ENCODE measurements at regions not wholly inside any gene's neighbourhood (a gene's known extent, or its start where the extent isn't known, plus 50 kb on each side); places are given as distances from the start of the nearest gene placed in this dataset.
"Not testable (repeated sequence)": the region's sequence is repeated elsewhere in the genome, so short reads cannot be mapped to it uniquely, and the experiment has no call there.

GRCh38 chr1:73273886-73274285 lies 924.1 kb downstream of the LRRIQ3 start:
- H3K4me1 ChIP-seq (replicated peaks in 1 of 2), result no peaks in the 10 kb centered on the region
- H3K9me3 ChIP-seq (replicated peaks in 1 of 3), result no peaks in the 10 kb centered on the region
- H3K36me3 ChIP-seq (replicated peaks in 1 of 2), result no peaks in the 10 kb centered on the region
- no peak overlapping the region for H3K4me3 ChIP-seq
- no peak for DNase-seq
- no peak for TF ChIP-seq POLR2A (IDR thresholded peaks at IDR 0.05)
- no peak for TF ChIP-seq CTCF (IDR thresholded peaks at IDR 0.05)
- WGBS, 4 donors, result 72 to 89% (median 77%) methylated on average over 2 of the region's 2 CpGs
- H3K27ac ChIP-seq, result no peak overlapping the region
- intact Hi-C loops (cut with DNase I), result no loop called here
- H3K27me3 ChIP-seq, result no peaks in the 10 kb centered on the region

- H3K9me3 ChIP-seq (replicated peaks in 1 of 3); H3K27ac ChIP-seq; H3K27me3 ChIP-seq; H3K4me3 ChIP-seq; DNase-seq; H3K36me3 ChIP-seq (replicated peaks in 1 of 2); intact Hi-C loops (cut with DNase I); H3K4me1 ChIP-seq (replicated peaks in 1 of 2): not testable (repeated sequence)
Measured at GRCh38 chr1:73245196-73245595, 952.8 kb downstream of the LRRIQ3 start.

- H3K27ac ChIP-seq, result no peak overlapping the region
- no peak for DNase-seq
- intact Hi-C loops (cut with DNase I), result no loop called here
- no peaks in the 10 kb centered on the region for H3K9me3 ChIP-seq (replicated peaks in 1 of 3)
- no peaks in the 10 kb centered on the region for H3K36me3 ChIP-seq (replicated peaks in 1 of 2)
- no peak for TF ChIP-seq CTCF (IDR thresholded peaks at IDR 0.05)
- TF ChIP-seq POLR2A (IDR thresholded peaks at IDR 0.05), result no peak
- H3K4me3 ChIP-seq, result no peak overlapping the region
- WGBS, 4 donors, result 33 to 47% (median 42%) methylated on average over 2 of the region's 2 CpGs
- no peaks in the 10 kb centered on the region for H3K4me1 ChIP-seq (replicated peaks in 1 of 2)
- H3K27me3 ChIP-seq, result no peaks in the 10 kb centered on the region
Measured at GRCh38 chr1:73218995-73219546, 936.7 kb upstream of the NEGR1 start.

GRCh38 chr1:73205294-73205973 lies 923.1 kb upstream of the NEGR1 start:
- Histone ChIP-seq H3K9me3 (replicated peaks in 1 of 3) (no peaks in the 10 kb centered on the region), H3K4me1 (replicated peaks in 1 of 2) (no peaks in the 10 kb centered on the region), H3K27me3 (no peaks in the 10 kb centered on the region), H3K4me3 (no peak overlapping the region), H3K36me3 (replicated peaks in 1 of 2) (no peaks in the 10 kb centered on the region), H3K27ac (no peak overlapping the region)
- WGBS, 4 donors, result 54 to 62% (median 59%) methylated on average over 3 to 5 of the region's 5 CpGs
- TF ChIP-seq CTCF (IDR thresholded peaks at IDR 0.05) (no peak), POLR2A (IDR thresholded peaks at IDR 0.05) (no peak)
- no peak for DNase-seq
- intact Hi-C loops (cut with DNase I), result no loop called here

- Histone ChIP-seq H3K27me3 (no peaks in the 10 kb centered on the region), H3K4me3 (no peak overlapping the region), H3K9me3 (replicated peaks in 1 of 3) (no peaks in the 10 kb centered on the region), H3K4me1 (replicated peaks in 1 of 2) (no peaks in the 10 kb centered on the region), H3K27ac (no peak overlapping the region), H3K36me3 (replicated peaks in 1 of 2) (no peaks in the 10 kb centered on the region)
- no peak for TF ChIP-seq CTCF (IDR thresholded peaks at IDR 0.05)
- no peak for TF ChIP-seq POLR2A (IDR thresholded peaks at IDR 0.05)
- DNase-seq, result no peak
- intact Hi-C loops (cut with DNase I), result no loop called here
- WGBS, 4 donors, result 75 to 89% (median 79%) methylated on average over 1 of the region's 1 CpG
Measured at GRCh38 chr1:73197972-73198371, 915.6 kb upstream of the NEGR1 start.

Data from adrenal gland (tissue), 9 donors.